ENCODE measurements at regions not wholly inside any gene's neighbourhood (a gene's known extent, or its start where the extent isn't known, plus 50 kb on each side); places are given as distances from the start of the nearest gene placed in this dataset.
"Not testable (repeated sequence)": the region's sequence is repeated elsewhere in the genome, so short reads cannot be mapped to it uniquely, and the experiment has no call there.

DNA sequence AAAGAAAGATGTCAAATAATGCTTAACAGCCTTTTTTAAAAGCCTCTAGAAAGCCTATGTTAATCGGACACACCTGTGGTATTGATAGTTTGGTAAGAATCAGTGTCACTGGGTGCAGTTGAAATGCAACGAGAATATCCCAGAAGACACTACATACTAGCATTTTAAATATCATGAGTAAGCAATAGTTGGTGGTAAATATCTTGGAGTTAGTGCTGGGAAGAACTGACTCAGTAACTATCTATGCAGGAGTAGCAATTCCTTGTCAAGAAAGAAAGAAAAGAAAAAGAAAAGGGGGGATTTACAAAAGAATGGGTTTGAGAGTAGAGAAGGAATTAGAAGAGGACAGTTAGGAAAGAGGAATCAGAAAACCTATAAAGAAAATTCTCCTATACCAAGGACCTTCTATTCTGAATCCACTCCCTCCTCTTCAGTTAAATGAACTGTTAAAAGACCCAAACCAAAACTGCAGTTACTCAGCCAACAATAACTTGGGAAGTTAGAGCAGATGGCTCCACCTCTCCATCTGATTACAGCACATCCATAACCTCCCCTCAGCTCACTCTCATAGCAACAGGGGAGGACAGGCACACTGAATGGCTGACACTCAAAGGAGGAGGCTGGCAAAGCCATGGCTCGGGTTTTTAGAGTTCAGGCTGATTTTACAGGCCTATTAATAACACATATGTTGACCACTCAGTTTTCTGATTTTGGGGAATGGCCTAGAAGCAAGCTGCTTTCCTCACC lies 207.6 kb upstream of the MDFIC2 start:
- no peak for DNase-seq (ENCODE audit: extremely low read depth, low read depth, low spot score)

GRCh38 chr3:70519026-70519425 lies 206.6 kb upstream of the MDFIC2 start:
- no peak for DNase-seq (ENCODE audit: extremely low read depth, low read depth, low spot score)

GRCh38 chr3:70518356-70518755 lies 205.9 kb upstream of the MDFIC2 start:
- no peak for DNase-seq (ENCODE audit: extremely low read depth, low read depth, low spot score)

DNA sequence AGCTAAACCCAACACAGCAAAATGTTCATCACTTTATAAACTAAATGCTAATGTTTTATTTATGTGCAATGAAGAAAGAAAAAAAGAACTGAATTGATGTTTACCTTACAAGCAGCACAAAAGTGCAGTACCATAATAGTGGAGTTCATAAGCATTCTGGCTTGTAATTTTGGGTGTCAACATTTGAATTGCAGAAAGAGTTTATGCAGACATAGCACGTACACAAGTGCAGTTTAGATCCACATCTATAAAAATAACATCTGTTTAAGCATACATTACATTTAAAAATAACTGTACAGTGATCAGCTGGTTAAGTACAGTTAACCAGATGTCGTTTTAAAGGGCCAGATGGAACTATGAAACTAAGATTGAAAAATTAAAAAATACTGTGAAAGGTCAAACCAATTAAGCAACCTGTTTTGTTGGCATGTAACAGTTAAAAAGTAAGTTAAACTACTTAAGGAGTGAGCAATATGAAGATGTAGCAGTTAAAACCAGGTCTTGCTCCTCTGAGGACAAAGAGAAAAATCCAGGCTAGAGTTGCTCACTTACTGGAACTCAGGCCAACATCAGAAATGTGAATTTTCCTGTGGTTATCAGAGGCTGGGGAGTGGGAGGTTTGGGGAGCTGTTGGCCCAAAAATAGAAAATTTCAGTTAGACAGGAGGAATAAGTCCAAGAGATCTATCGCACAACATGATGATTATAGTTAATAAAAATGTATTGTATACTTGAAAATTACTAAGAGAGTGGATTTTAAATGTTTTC lies 204.9 kb upstream of the MDFIC2 start:
- no peak for DNase-seq (ENCODE audit: extremely low read depth, low read depth, low spot score)

GRCh38 chr3:70516076-70516475 lies 203.6 kb upstream of the MDFIC2 start:
- no peak for DNase-seq (ENCODE audit: extremely low read depth, low read depth, low spot score)

GRCh38 chr3:70507486-70507885 lies 195.0 kb upstream of the MDFIC2 start:
- no peak for DNase-seq (ENCODE audit: extremely low read depth, low read depth, low spot score)

GRCh38 chr3:70506775-70507174 lies 194.3 kb upstream of the MDFIC2 start:
- DNase-seq (ENCODE audit: extremely low read depth, low read depth, low spot score), result no peak

DNA sequence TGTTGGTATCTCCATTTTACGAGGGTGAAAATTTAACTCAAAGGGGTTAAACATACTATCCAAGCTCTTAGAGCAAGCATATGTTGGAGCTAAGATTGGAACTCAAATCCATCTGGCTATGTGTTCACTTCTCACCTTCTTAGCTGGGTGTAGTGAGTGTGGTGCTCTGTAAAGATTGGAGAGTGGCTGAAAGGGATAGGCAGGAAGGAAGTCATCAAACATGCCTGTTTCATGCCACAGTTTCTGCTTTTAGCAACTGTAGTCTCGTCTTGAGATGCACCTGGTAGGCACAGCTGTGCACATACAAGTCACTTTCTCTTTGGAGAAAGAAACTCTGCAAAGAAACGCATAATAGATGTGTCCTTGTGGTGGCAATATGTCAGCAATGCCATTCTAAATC lies 189.1 kb upstream of the MDFIC2 start:
- DNase-seq (ENCODE audit: extremely low read depth, low read depth, low spot score), result no peak

- no peak for DNase-seq (ENCODE audit: extremely low read depth, low read depth, low spot score)
Observed at GRCh38 chr3:70488816-70489215, 176.4 kb upstream of the MDFIC2 start.

- no peak for DNase-seq (ENCODE audit: extremely low read depth, low read depth, low spot score)
Observed at GRCh38 chr3:70488131-70488530, 175.7 kb upstream of the MDFIC2 start.

DNA sequence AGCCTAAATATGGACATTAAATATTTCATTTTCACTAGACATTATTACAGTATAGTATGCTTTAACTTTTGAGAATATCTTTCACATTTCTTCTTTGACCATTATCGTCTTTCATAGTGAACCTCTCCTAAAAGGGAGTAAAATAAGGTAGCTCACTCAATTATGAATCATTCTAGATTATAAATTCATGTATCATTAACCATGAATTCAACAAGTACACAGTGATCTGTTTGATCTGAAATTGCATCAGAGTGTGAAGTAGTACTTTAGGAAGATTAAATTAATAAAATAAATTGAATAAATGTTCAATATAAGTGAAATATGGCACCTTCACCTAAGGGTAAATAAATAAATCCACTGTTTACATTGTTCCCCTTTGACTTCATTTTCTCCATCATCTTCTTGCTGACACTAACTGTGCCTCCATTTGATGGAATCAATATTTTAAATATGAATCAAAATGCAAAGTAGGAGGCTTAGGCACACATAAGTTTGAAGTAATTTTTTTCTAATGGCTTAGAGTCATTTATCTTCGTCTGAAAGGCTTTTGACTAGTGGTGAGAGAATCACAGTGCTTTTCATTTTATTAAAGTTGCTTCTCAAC lies 174.1 kb upstream of the MDFIC2 start:
- no peak for DNase-seq (ENCODE audit: extremely low read depth, low read depth, low spot score)

GRCh38 chr3:70476174-70476573 lies 163.7 kb upstream of the MDFIC2 start:
- no peak for DNase-seq (ENCODE audit: extremely low read depth, low read depth, low spot score)

GRCh38 chr3:70471464-70472342 lies 159.3 kb upstream of the MDFIC2 start:
- no peak for DNase-seq (ENCODE audit: extremely low read depth, low read depth, low spot score)

GRCh38 chr3:70466096-70466495 lies 153.7 kb upstream of the MDFIC2 start:
- DNase-seq (ENCODE audit: extremely low read depth, low read depth, low spot score), result no peak

- no peak for DNase-seq (ENCODE audit: extremely low read depth, low read depth, low spot score)
Observed at GRCh38 chr3:70464876-70465275, 152.4 kb upstream of the MDFIC2 start.

DNA sequence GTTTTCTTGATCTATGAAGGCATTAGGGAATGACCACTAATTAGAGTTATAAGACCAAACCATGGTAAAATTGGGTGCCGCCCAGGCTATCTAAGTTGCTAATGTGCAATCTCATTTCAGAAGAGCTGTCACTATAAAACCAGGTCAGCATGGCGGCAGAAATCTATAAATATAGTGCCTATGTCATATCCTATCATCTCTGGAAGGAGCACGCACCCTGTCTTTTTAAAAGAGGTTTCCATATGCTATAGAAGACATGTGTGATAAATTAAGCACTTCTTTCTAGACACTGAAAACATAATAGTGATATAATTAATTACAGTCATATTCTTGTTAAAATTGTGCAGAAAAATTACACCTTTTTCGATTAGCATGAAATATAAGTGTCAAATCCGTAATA lies 152.0 kb upstream of the MDFIC2 start:
- DNase-seq (ENCODE audit: extremely low read depth, low read depth, low spot score), result no peak

GRCh38 chr3:70450220-70450619 lies 137.8 kb upstream of the MDFIC2 start:
- DNase-seq (ENCODE audit: extremely low read depth, low read depth, low spot score), result not testable (repeated sequence)

DNA sequence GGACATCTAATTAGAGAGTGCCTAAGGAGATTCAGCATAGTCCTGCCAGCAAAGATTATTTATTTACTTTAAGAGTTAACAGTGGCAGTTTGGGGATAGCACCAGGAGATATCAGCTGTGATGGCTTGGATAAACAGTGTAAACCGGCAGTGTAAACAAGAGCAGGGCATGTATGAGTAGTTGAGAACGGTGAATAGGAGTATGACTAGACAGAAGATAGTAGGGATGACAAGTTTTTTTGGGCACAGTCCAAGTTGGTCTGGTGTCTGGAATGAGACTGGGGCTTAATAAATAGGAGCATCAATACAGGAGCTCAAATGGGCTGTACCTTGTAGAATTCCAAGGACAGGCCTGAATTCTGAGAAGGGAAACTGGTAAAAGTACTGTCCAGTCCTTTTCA lies 123.0 kb upstream of the MDFIC2 start:
- DNase-seq (ENCODE audit: extremely low read depth, low read depth, low spot score), result not testable (repeated sequence)

- DNase-seq (ENCODE audit: extremely low read depth, low read depth, low spot score), result no peak
Observed at GRCh38 chr3:70433091-70433490, 120.7 kb upstream of the MDFIC2 start.

DNA sequence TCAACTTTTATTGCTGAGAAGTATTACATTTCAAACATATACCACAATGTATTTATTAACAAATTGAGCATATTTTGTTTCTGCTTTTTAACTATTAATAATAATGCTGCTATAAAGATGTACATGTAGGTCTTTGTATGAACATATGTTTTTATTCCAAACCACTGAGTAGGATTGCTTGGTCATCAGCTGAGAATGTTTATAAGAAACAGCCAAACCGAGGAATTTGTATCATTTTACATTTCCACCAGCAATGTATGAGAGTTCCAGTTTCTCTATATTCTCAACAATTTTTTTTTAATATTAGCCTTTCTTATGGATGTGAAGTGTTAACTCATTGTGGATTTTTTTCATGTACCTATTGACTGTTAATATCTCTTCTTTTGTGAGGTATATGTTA lies 119.5 kb upstream of the MDFIC2 start:
- no peak for DNase-seq (ENCODE audit: extremely low read depth, low read depth, low spot score)

DNA sequence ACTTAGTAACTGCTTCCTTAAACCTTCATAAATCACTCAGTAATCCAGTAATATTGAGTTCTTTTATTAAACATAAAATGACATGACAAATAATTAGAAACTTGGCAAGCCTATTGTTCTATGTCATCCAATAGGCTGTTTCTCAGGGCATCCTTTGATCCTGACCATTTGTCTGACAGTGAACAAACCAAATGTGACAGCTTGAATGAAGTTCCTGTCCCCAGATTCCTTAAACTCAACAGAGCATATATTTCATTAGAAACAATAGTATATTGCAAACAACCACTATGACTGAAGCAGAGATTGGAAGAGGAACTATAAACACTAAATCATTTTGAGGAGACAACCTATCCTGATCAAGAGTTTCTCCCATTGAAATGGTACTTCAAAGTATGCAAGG lies 113.6 kb upstream of the MDFIC2 start:
- DNase-seq (ENCODE audit: extremely low read depth, low read depth, low spot score), result no peak

Data from glomerular endothelial cell (primary cell).